Uterus (tissue), 3 donors: ENCODE measurements at regions not wholly inside any gene's neighbourhood (a gene's known extent, or its start where the extent isn't known, plus 50 kb on each side); places are given as distances from the start of the nearest gene placed in this dataset.

Experiments used
- DNase-seq, 2 donors: peaks; one replicate each; pipeline ENCODE4 v3.0.0-alpha.2; 2019 to 2020
- H3K27ac ChIP-seq, 2 donors: fragments of 200-600 bp; sonication (generic); 1 replicate in 1 of 2; 2 replicates in 1 of 2; pipeline ENCODE4 v1.5.1; 2016 to 2018
- H3K27me3 ChIP-seq, 2 donors: fragments of 200-600 bp; sonication (generic); one replicate each; pipeline ENCODE4 v1.5.1; 2018 to 2019; ENCODE audit warnings: control low read depth in 1 of 2
- H3K36me3 ChIP-seq, 2 donors: fragments of 200-600 bp; sonication (generic); one replicate each; pipeline ENCODE4 v1.5.1; 2019; ENCODE audit warnings: control low read depth in 1 of 2
- H3K4me1 ChIP-seq, 2 donors: fragments of 200-600 bp; sonication (generic); one replicate each; pipeline ENCODE4 v1.5.1; 2018 to 2019; ENCODE audit warnings: control low read depth in 1 of 2
- H3K4me3 ChIP-seq, 2 donors: fragments of 200-600 bp; sonication (generic); 1 replicate in 1 of 2; 2 replicates in 1 of 2; pipeline ENCODE4 v1.5.1; 2018 to 2019; ENCODE audit warnings: mild to moderate bottlenecking in 1 of 2
- H3K9me3 ChIP-seq, 2 donors: fragments of 200-600 bp; sonication (generic); one replicate each; pipeline ENCODE4 v1.5.1; 2019; ENCODE audit warnings: control low read depth in 1 of 2
- POLR2A ChIP-seq, 2 donors: fragments of 450-650 bp; IDR thresholded peaks; one replicate each; pipeline ENCODE4 v1.6.1; 2016; ENCODE audit warnings: antibody characterized with exemption in 2 of 2, mild to moderate bottlenecking in 1 of 2, moderate library complexity in 1 of 2
- intact Hi-C: fragments of 100-400 bp; cut with DNase I; formaldehyde crosslinking; loops from one replicate; pipeline ENCODE4 v1.15.1; 2023; ENCODE audit warnings: low total_unique reads
- TF ChIP-seq, protein P1 (sequence below), 4 experiments: fragments of 200-600 bp in 2 of 4; fragments of 450-650 bp in 2 of 4; sonication (generic) in 2 of 4; IDR thresholded peaks; one replicate each; pipeline ENCODE4 v1.5.1; 2016 to 2019; ENCODE audit warnings: antibody characterized with exemption in 4 of 4, mild to moderate bottlenecking in 2 of 4, moderate library complexity in 1 of 4
- donor health status: DM: yes; HTN: yes; CAD: no.

DNA sequence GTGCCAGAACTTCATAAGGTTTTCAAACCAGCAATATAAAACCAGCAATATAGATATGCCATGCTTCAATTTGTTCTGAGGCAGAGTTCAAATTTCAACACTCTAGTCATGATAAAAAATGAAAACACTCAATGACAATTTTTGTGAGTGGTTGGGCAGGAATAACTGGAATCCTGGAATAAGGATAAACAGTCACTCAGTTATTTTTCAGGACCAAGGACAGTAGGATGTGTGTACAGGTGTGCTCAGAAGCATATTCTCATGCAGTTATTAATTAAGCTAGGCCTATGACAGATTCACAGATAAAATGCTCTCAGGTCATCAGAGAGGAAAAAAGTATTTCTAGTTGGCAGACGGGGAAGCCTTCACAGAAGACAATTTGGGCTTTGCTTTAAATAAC is 117.3 kb upstream of the PPP2R2B start:
- Histone ChIP-seq H3K36me3 (no peaks in the 10 kb centered on the region), H3K27me3 (no peaks in the 10 kb centered on the region), H3K4me1 (no peaks in the 10 kb centered on the region), H3K4me3 (no peak overlapping the region), H3K9me3 (no peaks in the 10 kb centered on the region), H3K27ac (no peak overlapping the region)
- TF ChIP-seq, protein P1, sequence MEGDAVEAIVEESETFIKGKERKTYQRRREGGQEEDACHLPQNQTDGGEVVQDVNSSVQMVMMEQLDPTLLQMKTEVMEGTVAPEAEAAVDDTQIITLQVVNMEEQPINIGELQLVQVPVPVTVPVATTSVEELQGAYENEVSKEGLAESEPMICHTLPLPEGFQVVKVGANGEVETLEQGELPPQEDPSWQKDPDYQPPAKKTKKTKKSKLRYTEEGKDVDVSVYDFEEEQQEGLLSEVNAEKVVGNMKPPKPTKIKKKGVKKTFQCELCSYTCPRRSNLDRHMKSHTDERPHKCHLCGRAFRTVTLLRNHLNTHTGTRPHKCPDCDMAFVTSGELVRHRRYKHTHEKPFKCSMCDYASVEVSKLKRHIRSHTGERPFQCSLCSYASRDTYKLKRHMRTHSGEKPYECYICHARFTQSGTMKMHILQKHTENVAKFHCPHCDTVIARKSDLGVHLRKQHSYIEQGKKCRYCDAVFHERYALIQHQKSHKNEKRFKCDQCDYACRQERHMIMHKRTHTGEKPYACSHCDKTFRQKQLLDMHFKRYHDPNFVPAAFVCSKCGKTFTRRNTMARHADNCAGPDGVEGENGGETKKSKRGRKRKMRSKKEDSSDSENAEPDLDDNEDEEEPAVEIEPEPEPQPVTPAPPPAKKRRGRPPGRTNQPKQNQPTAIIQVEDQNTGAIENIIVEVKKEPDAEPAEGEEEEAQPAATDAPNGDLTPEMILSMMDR (IDR thresholded peaks at IDR 0.05), result no peak
- TF ChIP-seq POLR2A (IDR thresholded peaks at IDR 0.05), result no peak
- no peak for DNase-seq
- intact Hi-C loops, result no loop called here

DNA sequence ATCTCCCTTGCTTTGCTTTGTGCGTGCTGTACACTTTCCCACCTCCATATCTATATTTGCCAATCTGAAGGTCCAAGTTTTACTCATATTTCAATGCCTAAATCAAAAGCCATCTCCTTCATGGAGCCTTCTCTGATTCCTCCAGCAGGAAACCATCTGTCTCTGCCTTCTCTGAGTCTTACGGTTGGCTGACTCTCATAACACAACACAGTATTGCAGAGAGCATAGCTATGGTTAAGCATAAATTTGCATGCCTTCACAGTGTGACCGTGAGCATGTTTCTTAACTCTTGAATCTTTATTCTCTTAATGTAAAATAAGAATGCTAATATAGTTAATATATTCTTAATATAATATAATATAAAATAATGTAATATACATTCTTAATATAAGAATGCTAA is 136.8 kb upstream of the PPP2R2B start:
- H3K9me3 ChIP-seq, result no peaks in the 10 kb centered on the region
- TF ChIP-seq, protein P1 (IDR thresholded peaks at IDR 0.05), result no peak
- no peak for TF ChIP-seq POLR2A (IDR thresholded peaks at IDR 0.05)
- no peaks in the 10 kb centered on the region for H3K27me3 ChIP-seq
- no peak overlapping the region for H3K27ac ChIP-seq
- no peak for DNase-seq
- intact Hi-C loops, result no loop called here
- no peaks in the 10 kb centered on the region for H3K4me1 ChIP-seq
- no peaks in the 10 kb centered on the region for H3K36me3 ChIP-seq
- no peak overlapping the region for H3K4me3 ChIP-seq

DNA sequence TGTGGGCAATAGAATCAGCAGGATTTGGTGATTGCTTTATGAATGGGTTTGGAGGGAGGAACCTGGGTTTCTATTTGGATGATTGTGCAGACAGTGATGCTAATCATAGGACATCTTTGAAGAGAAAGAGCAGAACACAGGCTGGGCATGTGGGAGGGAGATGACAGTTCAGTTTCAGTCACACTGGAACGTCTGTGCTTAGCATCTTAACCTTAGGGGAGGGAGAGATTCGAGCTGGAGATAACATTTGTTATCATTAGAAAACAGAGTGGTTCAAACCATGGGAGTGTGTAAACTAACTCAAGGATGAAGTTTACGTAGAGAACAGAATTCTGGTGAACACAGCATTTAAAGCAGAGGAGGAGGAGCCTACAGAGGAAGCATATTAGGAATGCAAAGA is 138.6 kb upstream of the PPP2R2B start:
- no peak overlapping the region for H3K27ac ChIP-seq
- H3K27me3 ChIP-seq, result no peaks in the 10 kb centered on the region
- TF ChIP-seq POLR2A (IDR thresholded peaks at IDR 0.05), result no peak
- TF ChIP-seq, protein P1 (IDR thresholded peaks at IDR 0.05), result no peak
- intact Hi-C loops, result no loop called here
- H3K4me3 ChIP-seq, result no peak overlapping the region
- H3K4me1 ChIP-seq, result no peaks in the 10 kb centered on the region
- no peak for DNase-seq
- H3K9me3 ChIP-seq, result no peaks in the 10 kb centered on the region
- no peaks in the 10 kb centered on the region for H3K36me3 ChIP-seq

DNA sequence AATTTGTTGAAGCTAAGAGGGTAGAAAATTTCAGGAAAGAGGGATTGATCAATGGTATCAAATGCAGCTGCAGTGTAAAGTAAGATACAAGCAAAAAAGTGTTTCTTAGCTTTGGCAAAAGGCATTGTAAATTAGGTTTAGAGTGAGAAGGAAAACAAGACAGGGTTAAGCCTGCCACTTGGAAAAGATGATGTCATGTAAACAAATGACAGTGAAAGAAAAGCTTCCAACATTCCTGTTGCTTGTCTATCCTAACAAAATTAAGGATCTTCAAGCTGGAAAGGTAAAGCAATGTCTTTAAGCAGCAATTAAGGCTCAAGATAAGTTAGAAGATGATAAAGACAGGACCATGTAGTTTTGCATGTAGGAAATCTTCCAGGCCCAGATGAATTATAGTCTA is 139.1 kb upstream of the PPP2R2B start:
- Histone ChIP-seq H3K4me3 (no peak overlapping the region), H3K36me3 (no peaks in the 10 kb centered on the region), H3K27ac (no peak overlapping the region), H3K4me1 (no peaks in the 10 kb centered on the region), H3K27me3 (no peaks in the 10 kb centered on the region), H3K9me3 (no peaks in the 10 kb centered on the region)
- TF ChIP-seq POLR2A (IDR thresholded peaks at IDR 0.05), result no peak
- TF ChIP-seq, protein P1 (IDR thresholded peaks at IDR 0.05), result no peak
- intact Hi-C loops, result no loop called here
- DNase-seq, result no peak

DNA sequence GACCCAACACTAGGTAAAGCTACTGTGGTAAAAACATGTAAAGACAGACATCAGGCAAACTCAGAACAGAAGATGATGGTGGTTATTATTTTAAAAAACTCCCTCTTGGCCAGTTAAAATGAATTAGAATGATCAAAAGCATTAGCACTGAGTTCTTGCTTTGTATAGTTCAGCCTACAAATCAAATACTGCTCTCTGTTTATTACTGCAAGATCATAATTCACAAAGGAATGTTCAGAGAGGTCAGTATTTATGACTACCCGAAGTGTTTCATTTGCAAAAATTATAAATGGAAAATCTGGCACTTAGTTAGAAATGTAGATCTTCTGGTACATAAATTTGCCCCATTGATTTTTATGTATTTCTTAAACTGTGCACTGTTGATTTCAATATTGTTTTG is 140.3 kb upstream of the PPP2R2B start:
- Histone ChIP-seq H3K9me3 (no peaks in the 10 kb centered on the region), H3K4me1 (no peaks in the 10 kb centered on the region), H3K36me3 (no peaks in the 10 kb centered on the region), H3K4me3 (no peak overlapping the region), H3K27ac (no peak overlapping the region), H3K27me3 (no peaks in the 10 kb centered on the region)
- TF ChIP-seq POLR2A (IDR thresholded peaks at IDR 0.05), result no peak
- TF ChIP-seq, protein P1 (IDR thresholded peaks at IDR 0.05), result no peak
- intact Hi-C loops, result no loop called here
- DNase-seq, result no peak
